CD4-positive, alpha-beta T cell treated with Interleukin-15 for 4 hours (primary cell): ENCODE measurements at regions not wholly inside any gene's neighbourhood (a gene's known extent, or its start where the extent isn't known, plus 50 kb on each side); places are given as distances from the start of the nearest gene placed in this dataset.

Experiments used
- DNase-seq: peaks from one replicate; pipeline ENCODE4 v3.0.0-alpha.2; 2020; ENCODE audit warnings: low spot score

DNA sequence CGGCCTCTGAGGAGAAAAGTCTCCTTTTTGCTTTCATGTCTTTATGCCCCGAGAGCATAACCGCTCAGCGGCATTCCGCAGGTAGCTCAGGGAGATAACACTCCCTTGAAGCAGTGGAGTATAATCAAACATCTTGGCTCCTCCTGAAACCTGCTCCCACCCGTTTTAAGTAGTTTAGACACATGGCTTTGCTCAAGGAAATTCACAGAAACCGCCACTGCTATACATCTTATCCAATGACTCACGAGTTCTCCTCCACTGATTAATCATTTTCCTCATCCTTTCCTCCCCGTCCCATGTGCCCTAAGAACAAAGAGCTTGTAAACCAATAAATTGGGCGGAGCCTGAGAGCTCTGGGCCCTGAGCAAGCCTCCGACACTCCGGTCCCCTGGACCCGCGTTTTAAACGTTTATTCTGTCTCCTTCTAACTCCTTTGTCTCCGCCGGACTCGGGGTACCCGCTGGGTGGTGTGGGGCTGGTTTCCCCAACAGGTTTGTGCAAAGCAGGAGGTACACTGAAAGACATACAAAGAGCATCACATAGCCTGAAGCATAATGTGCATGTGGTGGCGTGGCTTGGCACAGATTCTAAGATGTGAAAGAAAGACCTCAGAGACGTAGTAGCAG is 401.2 kb downstream of the TLL1 start:
- no peak for DNase-seq

GRCh38 chr4:166274775-166275174 is 401.7 kb downstream of the TLL1 start:
- DNase-seq, result no peak

DNA sequence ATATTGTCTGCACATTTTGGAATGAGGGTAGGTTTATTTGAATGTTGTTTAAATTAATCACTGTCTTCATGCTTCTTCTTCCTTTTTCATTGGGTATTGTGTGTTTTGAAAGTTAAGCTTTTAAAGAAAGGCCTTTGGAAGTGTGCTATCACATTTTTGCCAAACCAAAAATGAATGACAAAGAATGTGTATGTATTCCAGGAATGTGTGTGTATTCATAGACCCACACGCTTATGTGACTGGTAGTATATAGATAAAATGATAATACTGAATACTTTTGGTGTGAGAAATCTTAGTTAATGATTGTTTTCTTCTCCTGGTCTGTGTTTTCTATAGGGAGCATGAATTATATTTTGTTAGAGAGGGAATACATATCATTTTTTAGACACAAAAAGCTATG is 404.4 kb downstream of the TLL1 start:
- DNase-seq, result no peak

DNA sequence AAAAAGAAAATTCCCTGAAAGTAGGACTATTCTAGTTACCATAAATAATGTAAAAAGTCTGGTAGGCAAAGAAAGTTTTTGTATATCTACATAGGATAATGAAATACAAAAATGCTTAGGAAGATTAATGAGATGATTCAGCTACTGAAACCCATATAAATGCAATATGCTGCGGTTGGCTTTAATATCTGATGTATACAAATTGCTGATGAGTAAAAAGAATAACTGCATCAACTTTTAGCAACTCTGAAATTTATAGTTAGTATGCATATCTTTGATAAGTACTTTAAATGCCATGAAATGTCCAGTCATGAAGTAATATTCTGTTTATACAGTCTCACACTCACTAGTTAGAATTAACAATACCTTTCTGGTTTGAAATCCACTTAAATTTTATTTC is 404.8 kb downstream of the TLL1 start:
- DNase-seq, result no peak

- DNase-seq, result no peak
These were observed 406.2 kb downstream of the TLL1 start for GRCh38 chr4:166279261-166279660.

DNA sequence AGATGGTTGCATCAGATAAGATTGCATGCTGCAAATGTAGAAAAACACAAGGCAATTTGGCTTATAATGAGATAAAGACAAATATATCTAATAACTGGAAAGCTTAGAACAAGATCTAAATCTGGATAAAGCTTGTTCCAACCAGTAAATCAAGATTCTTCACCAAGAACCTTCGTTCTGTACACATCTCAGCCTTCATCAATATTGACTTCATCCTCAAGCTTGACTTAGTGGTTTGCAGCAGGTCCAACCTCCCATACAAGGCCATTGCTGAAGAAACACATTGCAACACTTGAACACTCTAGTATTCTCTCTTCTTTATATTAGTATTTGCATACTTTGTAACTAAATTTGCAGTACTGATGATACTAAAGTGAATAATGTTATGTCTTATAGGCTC is 407.6 kb downstream of the TLL1 start:
- no peak for DNase-seq

DNA sequence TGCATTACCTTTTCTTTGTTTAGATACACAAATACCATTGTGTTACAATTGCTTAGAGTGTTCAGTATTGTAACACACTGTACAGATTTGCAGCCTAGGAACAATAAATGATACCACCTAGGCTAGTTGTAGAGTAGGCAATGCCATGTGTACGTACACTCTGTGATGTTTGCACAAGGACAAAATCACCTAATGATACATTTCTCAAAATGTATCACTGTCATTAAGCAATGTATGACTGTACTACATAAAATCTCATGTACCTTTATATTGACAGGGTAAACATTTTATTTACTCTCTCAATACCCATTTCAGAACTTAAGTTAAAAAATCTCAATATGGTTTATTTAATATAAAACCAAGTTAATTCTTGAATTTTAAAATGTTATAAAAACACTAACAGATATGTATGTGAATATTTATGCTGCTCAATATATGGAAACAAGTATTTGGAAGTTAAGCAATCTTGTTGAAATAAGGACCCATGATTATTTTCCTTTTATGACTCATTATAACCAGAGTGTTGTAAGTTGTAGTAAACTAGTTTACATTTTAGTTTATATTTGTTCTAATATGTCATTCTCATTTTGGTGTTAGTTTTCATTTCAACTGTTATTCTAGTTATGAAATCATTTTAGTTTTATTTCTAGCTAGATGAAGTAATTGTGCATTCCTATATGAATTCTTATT is 409.2 kb downstream of the TLL1 start:
- DNase-seq, result no peak

DNA sequence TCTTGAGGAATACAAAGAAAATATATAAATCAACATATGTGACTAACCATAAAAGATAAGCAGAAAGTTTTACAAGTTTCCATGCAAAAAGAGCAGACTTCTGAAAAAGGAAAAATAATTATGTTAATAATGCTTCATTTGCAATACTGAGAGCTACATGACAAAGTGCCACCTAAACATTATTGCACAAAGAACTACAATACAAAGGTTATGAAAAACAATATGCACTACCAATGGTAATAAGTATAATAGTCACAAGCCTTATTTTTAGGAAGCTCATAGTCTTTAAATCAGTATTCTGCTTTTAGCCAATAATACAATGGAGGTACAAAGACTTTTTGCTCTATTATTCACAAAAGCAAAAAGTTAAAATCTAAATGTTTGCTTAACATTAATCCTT is 411.2 kb downstream of the TLL1 start:
- no peak for DNase-seq

- no peak for DNase-seq
These were observed 417.4 kb downstream of the TLL1 start for GRCh38 chr4:166290426-166290825.

GRCh38 chr4:166293556-166293955 is 420.5 kb downstream of the TLL1 start:
- no peak for DNase-seq

- DNase-seq, result no peak
These were observed 428.2 kb downstream of the TLL1 start for GRCh38 chr4:166301266-166301665.

GRCh38 chr4:166308647-166309046 is 435.6 kb downstream of the TLL1 start:
- DNase-seq, result no peak

- no peak for DNase-seq
These were observed 436.2 kb downstream of the TLL1 start for GRCh38 chr4:166309286-166309685.

GRCh38 chr4:166311169-166311568 is 438.1 kb downstream of the TLL1 start:
- DNase-seq, result no peak

DNA sequence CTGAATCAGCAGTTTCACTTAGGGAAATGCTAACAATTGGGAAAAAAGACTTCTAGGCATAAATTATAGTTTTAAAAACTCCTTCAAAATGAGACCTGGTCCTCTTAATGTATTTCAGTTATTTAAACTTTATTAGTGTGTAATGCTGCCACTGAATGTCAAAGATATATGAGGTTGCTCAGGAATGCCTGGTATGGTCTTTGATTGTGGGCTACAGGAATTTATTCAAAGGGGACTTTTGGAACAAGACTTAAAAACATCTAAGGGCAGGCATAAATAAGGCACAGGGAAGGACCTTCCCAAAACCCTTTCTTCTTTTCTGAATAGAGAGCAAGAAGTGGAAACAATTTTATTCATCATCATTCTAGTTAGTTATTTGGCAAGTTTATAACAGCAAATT is 439.1 kb downstream of the TLL1 start:
- DNase-seq, result no peak

- DNase-seq, result no peak
These were observed 441.9 kb downstream of the TLL1 start for GRCh38 chr4:166314902-166315301.

- no peak for DNase-seq
These were observed 442.9 kb downstream of the TLL1 start for GRCh38 chr4:166315721-166316467.

GRCh38 chr4:166318810-166319525 is 445.9 kb downstream of the TLL1 start:
- no peak for DNase-seq

DNA sequence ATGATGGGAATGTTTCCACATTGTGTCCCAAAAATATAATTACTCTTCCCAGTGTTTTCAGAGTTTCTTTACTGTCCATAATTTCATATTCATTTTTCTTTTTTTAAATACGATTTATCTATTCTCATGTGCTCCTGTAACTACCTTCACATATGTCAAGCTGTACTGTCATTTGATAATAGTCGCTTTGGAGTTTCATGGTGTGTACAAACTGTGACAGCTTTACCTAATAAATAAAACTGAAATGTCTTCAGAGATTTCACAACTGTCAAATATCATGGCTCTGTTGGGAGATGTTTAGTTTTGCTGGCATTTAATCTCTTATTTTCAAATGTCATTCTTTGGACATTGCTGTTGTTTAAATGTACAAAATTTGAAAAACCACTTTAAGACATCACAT is 450.2 kb downstream of the TLL1 start:
- no peak for DNase-seq

GRCh38 chr4:166324321-166324720 is 451.3 kb downstream of the TLL1 start:
- no peak for DNase-seq

DNA sequence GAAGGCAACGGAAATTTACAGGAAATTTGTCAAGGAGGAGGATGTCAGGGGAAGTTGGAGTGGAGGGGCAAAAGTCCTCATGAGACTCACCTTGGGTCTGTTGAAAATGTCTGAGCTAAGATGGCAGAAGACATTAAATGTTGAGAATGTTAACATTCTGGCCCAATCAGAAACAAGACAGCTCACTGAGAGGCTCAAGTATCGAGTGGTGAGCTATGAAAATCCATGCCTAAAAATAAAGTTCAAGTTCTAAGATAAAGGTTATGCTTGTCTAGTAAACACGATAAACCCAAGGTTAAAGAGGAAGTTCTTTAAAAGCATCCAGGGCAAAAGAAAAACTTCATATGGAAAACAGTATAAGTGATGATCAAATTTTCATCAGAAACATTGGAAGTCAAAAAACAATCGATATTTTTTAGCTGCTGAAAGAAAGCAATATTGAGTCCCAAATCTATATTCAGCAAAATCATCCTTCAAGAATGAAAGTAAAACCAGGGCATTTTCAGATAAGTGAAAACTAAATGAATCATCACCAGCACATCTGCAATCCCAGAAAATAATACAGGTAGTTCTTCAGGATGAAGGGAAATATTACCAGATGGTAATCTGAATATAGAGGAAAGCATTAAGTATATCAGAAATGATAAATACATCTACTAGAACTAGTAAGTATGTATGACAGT is 462.4 kb downstream of the TLL1 start:
- DNase-seq, result no peak

GRCh38 chr4:166341992-166342391 is 469.0 kb downstream of the TLL1 start:
- no peak for DNase-seq
